BE2C (cell line): ENCODE measurements at regions not wholly inside any gene's neighbourhood (a gene's known extent, or its start where the extent isn't known, plus 50 kb on each side); places are given as distances from the start of the nearest gene placed in this dataset.

ENCODE experiments used
- DNase-seq: peaks from one replicate; pipeline ENCODE4 v3.0.0-alpha.2; 2020
- H3K27me3 ChIP-seq: fragments of 250-450 bp; sonication (Bioruptor Pico); 2 replicates; pipeline ENCODE4 v1.5.1; 2020; ENCODE audit warnings: mild to moderate bottlenecking
- H3K36me3 ChIP-seq: fragments of 250-450 bp; sonication (Bioruptor Pico); 2 replicates; pipeline ENCODE4 v1.5.1; 2020; ENCODE audit warnings: mild to moderate bottlenecking
- H3K4me1 ChIP-seq: fragments of 250-450 bp; sonication (Bioruptor Pico); 2 replicates; pipeline ENCODE4 v1.5.1; 2020
- H3K4me3 ChIP-seq: 2 replicates; pipeline ENCODE4 v1.5.1; 2011; ENCODE audit warnings: low read depth, low read length
- H3K9me3 ChIP-seq: fragments of 250-450 bp; sonication (Bioruptor Pico); 2 replicates; pipeline ENCODE4 v1.5.1; 2020
- CTCF ChIP-seq: IDR thresholded peaks from 2 replicates; pipeline ENCODE4 v1.5.1; 2012; ENCODE audit warnings: mild to moderate bottlenecking, low read depth, low read length

- no peaks in the 10 kb centered on the region for H3K36me3 ChIP-seq
- DNase-seq: no peak
- no peak overlapping the region for H3K4me3 ChIP-seq
- H3K4me1 ChIP-seq: no peaks in the 10 kb centered on the region
- H3K27me3 ChIP-seq: no peaks in the 10 kb centered on the region
- TF ChIP-seq CTCF: no peak
- H3K9me3 ChIP-seq: no peaks in the 10 kb centered on the region
These were observed 219.5 kb upstream of the ATP5MC3 start for GRCh38 chr2:175400975-175401374.

- Histone ChIP-seq H3K27me3 (no peaks in the 10 kb centered on the region), H3K9me3 (no peaks in the 10 kb centered on the region), H3K4me3 (no peak overlapping the region), H3K36me3 (no peaks in the 10 kb centered on the region), H3K4me1 (no peaks in the 10 kb centered on the region)
- DNase-seq: no peak
- no peak for TF ChIP-seq CTCF
These were observed 217.8 kb upstream of the ATP5MC3 start for GRCh38 chr2:175399326-175399725.

- Histone ChIP-seq H3K4me3 (no peak overlapping the region), H3K27me3 (no peaks in the 10 kb centered on the region), H3K9me3 (no peaks in the 10 kb centered on the region), H3K36me3 (no peaks in the 10 kb centered on the region), H3K4me1 (no peaks in the 10 kb centered on the region)
- no peak for DNase-seq
- no peak for TF ChIP-seq CTCF
These were observed 217.3 kb upstream of the ATP5MC3 start for GRCh38 chr2:175398848-175399247.

- DNase-seq: peak; percentile 22
- Histone ChIP-seq H3K4me3 (no peak overlapping the region), H3K36me3 (no peaks in the 10 kb centered on the region), H3K4me1 (no peaks in the 10 kb centered on the region), H3K9me3 (no peaks in the 10 kb centered on the region), H3K27me3 (no peaks in the 10 kb centered on the region)
- 0 out of 2 replicates have a peak, but pooled peaks have one; percentile 13 for TF ChIP-seq CTCF
These were observed 215.2 kb upstream of the ATP5MC3 start for GRCh38 chr2:175396696-175397095.

- H3K4me3 ChIP-seq: no peak overlapping the region
- no peaks in the 10 kb centered on the region for H3K27me3 ChIP-seq
- H3K9me3 ChIP-seq: no peaks in the 10 kb centered on the region
- H3K4me1 ChIP-seq: no peaks in the 10 kb centered on the region
- H3K36me3 ChIP-seq: no peaks in the 10 kb centered on the region
- no peak for TF ChIP-seq CTCF
- no peak for DNase-seq
These were observed 212.3 kb upstream of the ATP5MC3 start for GRCh38 chr2:175393851-175394250.

GRCh38 chr2:175383286-175383685 lies 201.8 kb upstream of the ATP5MC3 start:
- Histone ChIP-seq H3K4me3 (no peak overlapping the region), H3K9me3 (no peaks in the 10 kb centered on the region), H3K27me3 (no peaks in the 10 kb centered on the region), H3K36me3 (no peaks in the 10 kb centered on the region), H3K4me1 (no peaks in the 10 kb centered on the region)
- no peak for TF ChIP-seq CTCF
- DNase-seq: no peak
